ENCODE measurements at regions not wholly inside any gene's neighbourhood (a gene's known extent, or its start where the extent isn't known, plus 50 kb on each side); places are given as distances from the start of the nearest gene placed in this dataset.

GRCh38 chr18:78595453-78595852 lies 384.2 kb upstream of the SALL3 start:
- 63 to 77% (median 70%) methylated on average over 4 of the region's 4 CpGs for WGBS, 5 donors
- H3K27ac ChIP-seq, result no peak overlapping the region
- intact Hi-C loops (cut with DNase I; ENCODE audit: low total_unique reads), result no loop called here
- peaks cover 0 to 26% (median 17%) of the 10 kb centered on the region in 4 donors for H3K9me3 ChIP-seq
- no peaks in the 10 kb centered on the region for H3K27me3 ChIP-seq
- no peak overlapping the region for H3K4me3 ChIP-seq
- TF ChIP-seq POLR2A (IDR thresholded peaks at IDR 0.05) (no peak), EP300 (IDR thresholded peaks at IDR 0.05) (no peak), POLR2AphosphoS5 (IDR thresholded peaks at IDR 0.05) (no peak)
- TF ChIP-seq, protein P1, sequence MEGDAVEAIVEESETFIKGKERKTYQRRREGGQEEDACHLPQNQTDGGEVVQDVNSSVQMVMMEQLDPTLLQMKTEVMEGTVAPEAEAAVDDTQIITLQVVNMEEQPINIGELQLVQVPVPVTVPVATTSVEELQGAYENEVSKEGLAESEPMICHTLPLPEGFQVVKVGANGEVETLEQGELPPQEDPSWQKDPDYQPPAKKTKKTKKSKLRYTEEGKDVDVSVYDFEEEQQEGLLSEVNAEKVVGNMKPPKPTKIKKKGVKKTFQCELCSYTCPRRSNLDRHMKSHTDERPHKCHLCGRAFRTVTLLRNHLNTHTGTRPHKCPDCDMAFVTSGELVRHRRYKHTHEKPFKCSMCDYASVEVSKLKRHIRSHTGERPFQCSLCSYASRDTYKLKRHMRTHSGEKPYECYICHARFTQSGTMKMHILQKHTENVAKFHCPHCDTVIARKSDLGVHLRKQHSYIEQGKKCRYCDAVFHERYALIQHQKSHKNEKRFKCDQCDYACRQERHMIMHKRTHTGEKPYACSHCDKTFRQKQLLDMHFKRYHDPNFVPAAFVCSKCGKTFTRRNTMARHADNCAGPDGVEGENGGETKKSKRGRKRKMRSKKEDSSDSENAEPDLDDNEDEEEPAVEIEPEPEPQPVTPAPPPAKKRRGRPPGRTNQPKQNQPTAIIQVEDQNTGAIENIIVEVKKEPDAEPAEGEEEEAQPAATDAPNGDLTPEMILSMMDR (IDR thresholded peaks at IDR 0.05), result no peak
- H3K4me1 ChIP-seq, result no peaks in the 10 kb centered on the region
- no peak for DNase-seq
- H3K36me3 ChIP-seq, result no peaks in the 10 kb centered on the region

- no peaks in the 10 kb centered on the region for H3K36me3 ChIP-seq
- 80 to 88% (median 83%) methylated on average over 9 of the region's 9 CpGs for WGBS, 5 donors
- H3K27me3 ChIP-seq, result no peaks in the 10 kb centered on the region
- TF ChIP-seq, protein P1 (IDR thresholded peaks at IDR 0.05), result no peak
- TF ChIP-seq EP300 (IDR thresholded peaks at IDR 0.05) (no peak), POLR2AphosphoS5 (IDR thresholded peaks at IDR 0.05) (no peak), POLR2A (IDR thresholded peaks at IDR 0.05) (no peak)
- DNase-seq, result no peak
- no peak overlapping the region for H3K27ac ChIP-seq
- peaks cover 0 to 25% (median 17%) of the 10 kb centered on the region in 4 donors for H3K9me3 ChIP-seq
- H3K4me3 ChIP-seq, result no peak overlapping the region
- no peaks in the 10 kb centered on the region for H3K4me1 ChIP-seq
- intact Hi-C loops (cut with DNase I; ENCODE audit: low total_unique reads), result no loop called here
These were observed 383.6 kb upstream of the SALL3 start for GRCh38 chr18:78595924-78596573.

DNA sequence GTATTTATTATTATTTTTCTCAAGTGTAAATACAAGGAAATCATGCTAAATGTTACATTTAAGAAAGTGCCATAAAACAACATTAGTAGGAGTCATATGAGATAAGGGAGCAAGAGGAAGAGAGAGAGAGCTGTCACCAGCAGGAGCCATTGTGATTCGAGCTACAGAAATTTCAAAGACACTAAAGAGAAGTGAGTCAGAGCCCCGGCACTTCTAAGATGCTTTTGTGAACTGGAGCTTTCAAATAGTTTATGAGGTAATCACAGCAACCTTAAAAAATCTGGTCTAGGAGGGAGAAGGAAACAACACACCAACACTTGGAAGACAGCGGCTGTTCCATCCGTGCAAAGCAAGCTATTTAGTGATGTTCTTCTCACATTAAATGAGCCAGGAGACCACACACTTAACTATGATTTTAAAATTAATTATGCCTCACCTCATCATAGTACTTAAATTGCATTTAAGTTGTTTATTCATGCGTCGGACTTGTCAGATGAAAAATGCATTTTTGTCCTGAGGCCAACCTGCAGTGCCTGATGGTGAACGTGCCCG lies 382.7 kb upstream of the SALL3 start:
- intact Hi-C loops (cut with DNase I; ENCODE audit: low total_unique reads), result no loop called here
- no peak for DNase-seq
- H3K4me3 ChIP-seq, result no peak overlapping the region
- H3K36me3 ChIP-seq, result no peaks in the 10 kb centered on the region
- TF ChIP-seq POLR2A (IDR thresholded peaks at IDR 0.05), result no peak
- no peak for TF ChIP-seq POLR2AphosphoS5 (IDR thresholded peaks at IDR 0.05)
- TF ChIP-seq, protein P1 (IDR thresholded peaks at IDR 0.05), result no peak
- TF ChIP-seq EP300 (IDR thresholded peaks at IDR 0.05), result no peak
- H3K9me3 ChIP-seq, result peaks cover 0 to 18% (median 17%) of the 10 kb centered on the region in 4 donors
- H3K4me1 ChIP-seq, result no peaks in the 10 kb centered on the region
- no peak overlapping the region for H3K27ac ChIP-seq
- WGBS, 5 donors, result 41 to 60% (median 56%) methylated on average over 8 of the region's 8 CpGs
- no peaks in the 10 kb centered on the region for H3K27me3 ChIP-seq

GRCh38 chr18:78601349-78601748 lies 378.3 kb upstream of the SALL3 start:
- intact Hi-C loops (cut with DNase I; ENCODE audit: low total_unique reads), result no loop called here
- no peaks in the 10 kb centered on the region for H3K9me3 ChIP-seq
- H3K27ac ChIP-seq, result no peak overlapping the region
- TF ChIP-seq, protein P1 (IDR thresholded peaks at IDR 0.05), result no peak
- TF ChIP-seq POLR2AphosphoS5 (IDR thresholded peaks at IDR 0.05), result no peak
- no peak for TF ChIP-seq POLR2A (IDR thresholded peaks at IDR 0.05)
- TF ChIP-seq EP300 (IDR thresholded peaks at IDR 0.05), result no peak
- peaks cover 0 to 15% (median 0%) of the 10 kb centered on the region in 3 donors for H3K27me3 ChIP-seq
- WGBS, 5 donors, result 54 to 76% (median 66%) methylated on average over 14 of the region's 14 CpGs
- H3K36me3 ChIP-seq, result no peaks in the 10 kb centered on the region
- no peak overlapping the region for H3K4me3 ChIP-seq
- no peak for DNase-seq
- H3K4me1 ChIP-seq, result peaks cover 0 to 6% (median 0%) of the 10 kb centered on the region in 4 donors
